ENCODE measurements at regions not wholly inside any gene's neighbourhood (a gene's known extent, or its start where the extent isn't known, plus 50 kb on each side); places are given as distances from the start of the nearest gene placed in this dataset.

DNA sequence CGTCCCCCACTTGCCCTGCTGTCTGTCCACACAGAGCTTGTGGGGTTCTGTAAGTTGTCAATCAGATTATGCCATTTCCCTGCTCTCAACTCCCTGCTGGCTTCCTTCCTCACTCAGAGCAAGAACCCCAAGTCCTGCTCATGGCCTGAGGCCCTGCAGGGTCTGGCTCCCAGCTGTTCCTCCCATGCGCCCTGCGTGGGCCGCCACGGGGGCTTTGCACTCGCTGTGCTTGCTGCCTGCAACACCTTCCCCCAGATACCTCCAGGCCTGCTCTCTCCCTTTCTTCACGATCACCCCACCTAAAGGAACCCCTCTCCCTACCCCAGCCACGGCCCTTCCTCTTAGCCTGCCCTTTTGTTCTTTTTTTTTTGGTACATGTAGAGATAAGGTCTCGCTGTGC is 234.6 kb downstream of the AACS start:
- BruUV-seq (replicated peaks) = no TSS peak
- Histone ChIP-seq H3K9me1 (replicated peaks; ENCODE audit: control insufficient read depth, extremely low read depth, insufficient read depth, low read length) (no peaks in the 10 kb centered on the region), H3K9me3 (replicated peaks; ENCODE audit: control insufficient read depth, insufficient read depth, low read length) (peaks cover 2% of the 10 kb centered on the region), H2AFZ (ENCODE audit: low read depth, low read length) (no peak overlapping the region), H3K4me3 (replicated peaks in 1 of 3; ENCODE audit: insufficient read depth in 1 of 3, low read depth in 1 of 3, low read length in 3 of 3) (no peak overlapping the region), H3K4me1 (ENCODE audit: control insufficient read depth, extremely low read depth, insufficient read depth, low read length) (no peaks in the 10 kb centered on the region), H3K27me3 (ENCODE audit: control insufficient read depth in 2 of 2, insufficient read depth in 2 of 2, low read length in 2 of 2) (no peaks in the 10 kb centered on the region), H3K27ac (ENCODE audit: insufficient read depth, low read depth, low read length) (no peak overlapping the region), H4K20me1 (replicated peaks; ENCODE audit: control insufficient read depth, extremely low read depth, insufficient read depth, low read length) (no peaks in the 10 kb centered on the region), H3K36me3 (ENCODE audit: control insufficient read depth in 2 of 2, extremely low read depth in 1 of 2, insufficient read depth in 2 of 2, low read length in 2 of 2) (no peaks in the 10 kb centered on the region), H3K79me2 (ENCODE audit: control insufficient read depth, insufficient read depth, low read length) (no peaks in the 10 kb centered on the region), H3K4me2 (ENCODE audit: insufficient read depth, low read length) (no peak overlapping the region), H3K9ac (replicated peaks; ENCODE audit: extremely low read depth, insufficient read depth, low read length) (no peak overlapping the region)
- dilution Hi-C loops (cut with MboI; ENCODE audit: extremely low pct_ligation_motif_present, low sequenced_read_pairs) = no loop called here
- DNase-seq (ENCODE audit: low read depth, low spot score) (no peak), FAIRE-seq (no peak)
- ChIA-PET CTCF (no interaction called here), POLR2A (no interaction called here)
- intact Hi-C loops (cut with micrococcal nuclease) = no loop called here
- no peak for TF ChIP-seq EZH2 (IDR thresholded peaks at IDR 0.05; ENCODE audit: borderline replicate concordance, low read depth, low read length, severe bottlenecking)
- TF ChIP-seq, protein P1, sequence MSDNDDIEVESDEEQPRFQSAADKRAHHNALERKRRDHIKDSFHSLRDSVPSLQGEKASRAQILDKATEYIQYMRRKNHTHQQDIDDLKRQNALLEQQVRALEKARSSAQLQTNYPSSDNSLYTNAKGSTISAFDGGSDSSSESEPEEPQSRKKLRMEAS (IDR thresholded peaks at IDR 0.05; ENCODE audit: insufficient read depth, insufficient read length) = no peak
- no peak for TF ChIP-seq POLR2AphosphoS5 (IDR thresholded peaks at IDR 0.05; ENCODE audit: insufficient read depth, low read depth, low read length)
- no peak for TF ChIP-seq JUN (IDR thresholded peaks at IDR 0.05; ENCODE audit: borderline replicate concordance, insufficient read depth, insufficient read length, low read depth)
- TF ChIP-seq, protein P2, sequence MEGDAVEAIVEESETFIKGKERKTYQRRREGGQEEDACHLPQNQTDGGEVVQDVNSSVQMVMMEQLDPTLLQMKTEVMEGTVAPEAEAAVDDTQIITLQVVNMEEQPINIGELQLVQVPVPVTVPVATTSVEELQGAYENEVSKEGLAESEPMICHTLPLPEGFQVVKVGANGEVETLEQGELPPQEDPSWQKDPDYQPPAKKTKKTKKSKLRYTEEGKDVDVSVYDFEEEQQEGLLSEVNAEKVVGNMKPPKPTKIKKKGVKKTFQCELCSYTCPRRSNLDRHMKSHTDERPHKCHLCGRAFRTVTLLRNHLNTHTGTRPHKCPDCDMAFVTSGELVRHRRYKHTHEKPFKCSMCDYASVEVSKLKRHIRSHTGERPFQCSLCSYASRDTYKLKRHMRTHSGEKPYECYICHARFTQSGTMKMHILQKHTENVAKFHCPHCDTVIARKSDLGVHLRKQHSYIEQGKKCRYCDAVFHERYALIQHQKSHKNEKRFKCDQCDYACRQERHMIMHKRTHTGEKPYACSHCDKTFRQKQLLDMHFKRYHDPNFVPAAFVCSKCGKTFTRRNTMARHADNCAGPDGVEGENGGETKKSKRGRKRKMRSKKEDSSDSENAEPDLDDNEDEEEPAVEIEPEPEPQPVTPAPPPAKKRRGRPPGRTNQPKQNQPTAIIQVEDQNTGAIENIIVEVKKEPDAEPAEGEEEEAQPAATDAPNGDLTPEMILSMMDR (IDR thresholded peaks at IDR 0.05; ENCODE audit: extremely low read depth in 1 of 2, insufficient read depth in 1 of 2, low read depth in 1 of 2, low read length in 2 of 2) = no peak
- no peak for TF ChIP-seq FOS (IDR thresholded peaks at IDR 0.05; ENCODE audit: borderline replicate concordance, insufficient read depth, low read length)
- no peak for TF ChIP-seq GATA2 (IDR thresholded peaks at IDR 0.05; ENCODE audit: insufficient read depth, insufficient read length, low read depth, low read length)
- no peak for TF ChIP-seq MYC (IDR thresholded peaks at IDR 0.05; ENCODE audit: low read depth, low read length)
- no peak for TF ChIP-seq POLR2A (IDR thresholded peaks at IDR 0.05; ENCODE audit: low read depth, low read length)

Measured in endothelial cell of umbilical vein (primary cell).